Uterus (tissue), 2 donors: ENCODE measurements at regions not wholly inside any gene's neighbourhood (a gene's known extent, or its start where the extent isn't known, plus 50 kb on each side); places are given as distances from the start of the nearest gene placed in this dataset.

Source experiments
- POLR2A ChIP-seq, 2 donors: fragments of 450-650 bp; IDR thresholded peaks; one replicate each; pipeline ENCODE4 v1.6.1; 2016; ENCODE audit warnings: antibody characterized with exemption in 2 of 2, mild to moderate bottlenecking in 1 of 2, moderate library complexity in 1 of 2
- TF ChIP-seq, protein P1 (sequence below), 4 experiments: fragments of 200-600 bp in 2 of 4; fragments of 450-650 bp in 2 of 4; sonication (generic) in 2 of 4; IDR thresholded peaks; one replicate each; pipeline ENCODE4 v1.5.1; 2016 to 2019; ENCODE audit warnings: antibody characterized with exemption in 4 of 4, mild to moderate bottlenecking in 2 of 4, moderate library complexity in 1 of 4

DNA sequence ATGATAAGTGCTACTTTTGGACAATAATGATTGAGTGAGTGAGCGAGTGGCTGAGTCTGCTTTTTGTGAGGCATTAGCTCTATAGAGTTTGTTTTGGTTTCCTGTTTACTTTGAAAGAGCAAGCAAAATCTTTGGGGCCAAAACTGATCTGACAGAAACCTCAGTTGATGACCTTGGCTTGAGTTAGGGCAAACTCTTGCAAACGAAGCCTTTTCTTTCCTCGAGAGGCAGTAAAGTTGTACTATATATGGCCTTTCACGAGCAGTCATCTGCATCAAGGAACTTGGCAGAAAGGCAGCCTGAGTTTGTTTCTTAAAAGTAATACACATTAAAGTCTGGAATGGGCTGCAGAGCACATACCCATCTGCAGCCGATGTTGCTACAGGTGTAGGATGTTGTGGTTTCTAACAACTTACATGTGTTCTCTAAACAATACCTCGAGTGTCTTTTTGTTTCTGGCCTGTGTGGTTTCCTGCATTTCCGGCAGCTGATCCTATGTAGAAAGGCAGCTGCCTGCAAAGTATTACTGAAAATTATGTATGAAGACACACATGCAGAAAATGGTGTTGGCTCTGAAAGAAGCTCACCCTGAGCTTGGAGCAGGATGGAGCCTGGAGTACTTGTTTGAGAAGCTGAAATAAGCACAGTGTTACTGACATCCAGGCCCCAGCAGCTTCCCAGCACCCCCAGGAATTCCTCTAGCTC, 60.8 kb downstream of the FOXD1 start:
- TF ChIP-seq, protein P1, sequence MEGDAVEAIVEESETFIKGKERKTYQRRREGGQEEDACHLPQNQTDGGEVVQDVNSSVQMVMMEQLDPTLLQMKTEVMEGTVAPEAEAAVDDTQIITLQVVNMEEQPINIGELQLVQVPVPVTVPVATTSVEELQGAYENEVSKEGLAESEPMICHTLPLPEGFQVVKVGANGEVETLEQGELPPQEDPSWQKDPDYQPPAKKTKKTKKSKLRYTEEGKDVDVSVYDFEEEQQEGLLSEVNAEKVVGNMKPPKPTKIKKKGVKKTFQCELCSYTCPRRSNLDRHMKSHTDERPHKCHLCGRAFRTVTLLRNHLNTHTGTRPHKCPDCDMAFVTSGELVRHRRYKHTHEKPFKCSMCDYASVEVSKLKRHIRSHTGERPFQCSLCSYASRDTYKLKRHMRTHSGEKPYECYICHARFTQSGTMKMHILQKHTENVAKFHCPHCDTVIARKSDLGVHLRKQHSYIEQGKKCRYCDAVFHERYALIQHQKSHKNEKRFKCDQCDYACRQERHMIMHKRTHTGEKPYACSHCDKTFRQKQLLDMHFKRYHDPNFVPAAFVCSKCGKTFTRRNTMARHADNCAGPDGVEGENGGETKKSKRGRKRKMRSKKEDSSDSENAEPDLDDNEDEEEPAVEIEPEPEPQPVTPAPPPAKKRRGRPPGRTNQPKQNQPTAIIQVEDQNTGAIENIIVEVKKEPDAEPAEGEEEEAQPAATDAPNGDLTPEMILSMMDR (IDR thresholded peaks at IDR 0.05): no peak
- TF ChIP-seq POLR2A (IDR thresholded peaks at IDR 0.05): no peak
